C4-2B (cell line): ENCODE measurements at regions not wholly inside any gene's neighbourhood (a gene's known extent, or its start where the extent isn't known, plus 50 kb on each side); places are given as distances from the start of the nearest gene placed in this dataset.

Source experiments
- CTCF ChIP-seq: fragments of 450-650 bp; conservative IDR thresholded peaks from 2 replicates; pipeline ENCODE4 v1.5.1; 2017; ENCODE audit warnings: mild to moderate bottlenecking
- ZFX ChIP-seq: fragments of 450-650 bp; IDR thresholded peaks from 2 replicates; pipeline ENCODE4 v1.6.1; 2017

- no peak for TF ChIP-seq CTCF
- TF ChIP-seq ZFX: no peak
Observed at GRCh38 chrX:39203427-39203826, 402.2 kb downstream of the MID1IP1 start.
